Left colon (tissue), 2 donors: ENCODE measurements at regions not wholly inside any gene's neighbourhood (a gene's known extent, or its start where the extent isn't known, plus 50 kb on each side); places are given as distances from the start of the nearest gene placed in this dataset.
A peak's percentile ranks its signal among the peaks of the same experiment; 100 is the strongest.

Source experiments
- ATAC-seq: fragments of 200-7000 bp; cut with Tn5 transposase; one replicate; pipeline ENCODE4 v1.9.1; 2020; ENCODE audit warnings: mild to moderate bottlenecking, moderate library complexity
- DNase-seq, 2 donors: peaks; one replicate each; pipeline ENCODE4 v3.0.0-alpha.2; 2020
- intact Hi-C, 2 donors: fragments of 100-400 bp; cut with DNase I in 1 of 2; cut with micrococcal nuclease in 1 of 2; formaldehyde crosslinking; loops; one replicate each; pipeline versions ENCODE4 v1.11.2 to v1.14.0; 2022; cut with DNase I, micrococcal nuclease
- donor health status: DM: no; HTN: no; CAD: no.
- donor health status: DM: yes; HTN: yes; CAD: no.

- intact Hi-C loops: no loop called here
- ATAC-seq (no peak), DNase-seq (no peak)
These were observed 248.3 kb downstream of the PHF14 start for GRCh38 chr7:11221984-11222383.

- ATAC-seq (no peak), DNase-seq (no peak)
- intact Hi-C loops: no loop called here
These were observed 250.9 kb downstream of the PHF14 start for GRCh38 chr7:11224535-11224934.

- intact Hi-C loops: no loop called here
- DNase-seq (peak; percentile 34 to 44), ATAC-seq (no peak)
These were observed 254.8 kb downstream of the PHF14 start for GRCh38 chr7:11228515-11228914.

- DNase-seq: no peak
- ATAC-seq: no peak
- intact Hi-C loops: no loop called here
These were observed 257.5 kb downstream of the PHF14 start for GRCh38 chr7:11231190-11231589.

- ATAC-seq (no peak), DNase-seq (no peak)
- intact Hi-C loops: no loop called here
These were observed 258.8 kb downstream of the PHF14 start for GRCh38 chr7:11232462-11232861.

- intact Hi-C loops: no loop called here
- ATAC-seq: no peak
These were observed 260.2 kb downstream of the PHF14 start for GRCh38 chr7:11233871-11234270.

GRCh38 chr7:11235491-11235890, 261.8 kb downstream of the PHF14 start:
- intact Hi-C loops: no loop called here
- ATAC-seq (no peak), DNase-seq (no peak)

More at GRCh38 chr7:11233871-11234270, 260.2 kb downstream of the PHF14 start:
- no peak for DNase-seq

GRCh38 chr7:11236680-11237079, 263.0 kb downstream of the PHF14 start:
- intact Hi-C loops: no loop called here
- ATAC-seq (no peak), DNase-seq (no peak)

GRCh38 chr7:11237742-11238141, 264.1 kb downstream of the PHF14 start:
- ATAC-seq (peak; percentile 94), DNase-seq (peak in 1 of 2 donors; percentile 37)

GRCh38 chr7:11239316-11239715, 265.6 kb downstream of the PHF14 start:
- intact Hi-C loops: no loop called here
- no peak for ATAC-seq
- DNase-seq: no peak

More at GRCh38 chr7:11237742-11238141, 264.1 kb downstream of the PHF14 start:
- intact Hi-C loops: no loop called here

GRCh38 chr7:11243739-11244138, 270.1 kb downstream of the PHF14 start:
- no peak for DNase-seq
- no peak for ATAC-seq
- intact Hi-C loops: no loop called here

- ATAC-seq (no peak), DNase-seq (no peak)
- intact Hi-C loops: no loop called here
These were observed 270.5 kb downstream of the PHF14 start for GRCh38 chr7:11244149-11244548.

- ATAC-seq (no peak), DNase-seq (no peak)
- intact Hi-C loops: no loop called here
These were observed 273.9 kb downstream of the PHF14 start for GRCh38 chr7:11247545-11247944.

- no peak for ATAC-seq
- intact Hi-C loops: no loop called here
- DNase-seq: no peak
These were observed 277.8 kb downstream of the PHF14 start for GRCh38 chr7:11251436-11251835.

GRCh38 chr7:11252011-11252607, 278.4 kb downstream of the PHF14 start:
- intact Hi-C loops: no loop called here
- ATAC-seq (no peak), DNase-seq (no peak)

GRCh38 chr7:11252705-11253272, 279.1 kb downstream of the PHF14 start:
- ATAC-seq (peak; percentile 74), DNase-seq (no peak)
- intact Hi-C loops: no loop called here

- intact Hi-C loops: no loop called here
- no peak for DNase-seq
- ATAC-seq: no peak
These were observed 282.8 kb downstream of the PHF14 start for GRCh38 chr7:11256501-11256900.

- ATAC-seq (no peak), DNase-seq (no peak)
- intact Hi-C loops: no loop called here
These were observed 287.8 kb downstream of the PHF14 start for GRCh38 chr7:11261470-11261869.

- intact Hi-C loops: no loop called here
- DNase-seq: no peak
- ATAC-seq: no peak
These were observed 292.4 kb downstream of the PHF14 start for GRCh38 chr7:11266101-11266500.

- intact Hi-C loops: no loop called here
- ATAC-seq: no peak
These were observed 298.7 kb downstream of the PHF14 start for GRCh38 chr7:11272352-11272751.

GRCh38 chr7:11274074-11274473, 300.4 kb downstream of the PHF14 start:
- DNase-seq: no peak
- intact Hi-C loops: no loop called here

More at GRCh38 chr7:11272352-11272751, 298.7 kb downstream of the PHF14 start:
- no peak for DNase-seq

More at GRCh38 chr7:11274074-11274473, 300.4 kb downstream of the PHF14 start:
- no peak for ATAC-seq
